ENCODE measurements at regions not wholly inside any gene's neighbourhood (a gene's known extent, or its start where the extent isn't known, plus 50 kb on each side); places are given as distances from the start of the nearest gene placed in this dataset.
"Not testable (repeated sequence)": the region's sequence is repeated elsewhere in the genome, so short reads cannot be mapped to it uniquely, and the experiment has no call there.

- TF ChIP-seq CTCF (conservative IDR thresholded peaks at IDR 0.05; ENCODE audit: low read depth, low read length): no peak
- H3K4me3 ChIP-seq (ENCODE audit: low read length): no peak overlapping the region
- no peak for DNase-seq (ENCODE audit: low read depth)
Observed at GRCh38 chr20:55094353-55094861, 619.0 kb downstream of the DOK5 start.

DNA sequence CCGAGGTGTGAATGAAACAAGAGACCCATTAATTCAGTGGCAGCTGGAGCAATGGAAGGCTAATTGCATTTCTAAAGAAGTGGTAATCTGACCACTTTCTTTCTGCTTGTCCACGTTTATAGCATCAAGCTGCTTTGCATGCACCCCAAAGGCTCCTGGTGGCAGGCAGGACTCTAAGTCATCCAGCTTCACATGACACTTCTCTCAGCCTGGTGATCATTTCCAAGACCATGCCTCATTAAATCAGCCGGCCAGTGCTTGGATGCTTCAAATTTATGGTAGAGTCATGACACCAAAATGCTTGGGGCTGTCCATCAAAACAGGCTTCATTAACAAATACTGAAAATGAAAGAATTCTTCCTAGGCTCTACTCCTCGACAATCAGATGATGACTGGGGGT is 614.9 kb downstream of the DOK5 start:
- TF ChIP-seq CTCF (conservative IDR thresholded peaks at IDR 0.05; ENCODE audit: low read depth, low read length): no peak
- DNase-seq (ENCODE audit: low read depth): no peak
- H3K4me3 ChIP-seq (ENCODE audit: low read length): no peak overlapping the region

DNA sequence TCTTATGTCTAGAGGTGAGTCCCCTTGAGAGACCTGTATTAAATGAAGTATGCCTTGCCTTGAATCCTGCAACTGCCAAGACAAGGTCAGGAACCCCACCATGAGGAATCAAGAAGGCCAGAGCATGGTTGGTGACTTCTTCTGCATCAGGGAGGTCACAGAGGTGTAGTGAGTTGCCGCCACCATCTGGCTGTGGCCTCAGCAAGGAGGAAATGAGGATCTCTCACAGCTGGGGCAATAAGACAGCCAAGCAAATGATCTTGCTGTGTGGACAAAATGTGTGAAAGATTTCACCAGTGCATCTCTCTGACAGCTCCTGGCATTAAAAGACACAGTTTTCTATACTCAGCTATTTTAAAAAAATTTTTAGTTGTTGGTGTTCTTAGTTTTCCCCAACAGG is 611.0 kb downstream of the DOK5 start:
- no peak for TF ChIP-seq CTCF (conservative IDR thresholded peaks at IDR 0.05; ENCODE audit: low read depth, low read length)
- H3K4me3 ChIP-seq (ENCODE audit: low read length): no peak overlapping the region
- no peak for DNase-seq (ENCODE audit: low read depth)

- no peak for TF ChIP-seq CTCF (conservative IDR thresholded peaks at IDR 0.05; ENCODE audit: low read depth, low read length)
- no peak overlapping the region for H3K4me3 ChIP-seq (ENCODE audit: low read length)
- DNase-seq (ENCODE audit: low read depth): no peak
Observed at GRCh38 chr20:55079917-55080316, 604.5 kb downstream of the DOK5 start.

DNA sequence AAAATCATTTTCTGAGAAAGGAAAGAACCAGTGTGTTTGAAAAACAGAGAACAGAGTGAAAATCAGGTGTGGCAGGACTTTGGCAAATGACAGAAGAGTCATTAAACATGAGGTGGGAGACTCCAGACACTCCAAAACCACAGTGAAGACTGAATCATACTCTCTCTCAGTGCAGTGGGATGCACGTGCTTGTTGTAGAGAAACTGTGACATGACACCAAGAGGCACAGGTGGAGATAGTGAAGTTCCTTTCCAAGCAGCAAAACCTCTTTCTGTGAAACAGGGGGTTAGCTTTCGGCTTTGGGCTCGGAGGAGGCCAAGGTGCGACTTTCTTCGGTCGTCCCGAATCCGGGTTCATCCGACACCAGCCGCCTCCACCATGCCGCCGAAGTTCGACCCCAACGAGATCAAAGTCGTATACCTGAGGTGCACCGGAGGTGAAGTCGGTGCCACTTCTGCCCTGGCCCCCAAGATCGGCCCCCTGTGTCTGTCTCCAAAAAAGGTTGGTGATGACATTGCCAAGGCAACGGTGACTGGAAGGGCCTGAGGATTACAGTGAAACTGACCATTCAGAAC is 599.0 kb downstream of the DOK5 start:
- DNase-seq (ENCODE audit: low read depth); H3K4me3 ChIP-seq (ENCODE audit: low read length): not testable (repeated sequence)

DNA sequence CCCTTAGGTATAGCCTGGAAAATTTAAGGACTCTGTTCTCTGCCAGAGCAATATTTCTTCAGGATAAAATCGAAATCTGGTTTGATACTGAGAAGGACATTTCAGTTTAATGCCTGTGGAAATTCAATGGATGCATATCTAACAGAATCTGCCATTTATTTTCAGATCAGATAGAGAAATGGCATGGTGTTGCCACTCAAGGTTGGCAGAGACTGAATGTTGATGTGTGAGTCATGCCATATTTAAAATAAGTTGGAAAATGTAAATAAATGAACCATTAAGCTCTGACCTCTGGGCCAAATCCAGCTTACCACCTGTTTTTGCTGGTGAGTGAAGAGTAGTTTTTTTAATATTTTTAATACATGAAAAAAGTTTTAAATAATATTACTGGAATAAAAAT is 594.6 kb downstream of the DOK5 start:
- no peak overlapping the region for H3K4me3 ChIP-seq (ENCODE audit: low read length)
- no peak for DNase-seq (ENCODE audit: low read depth)
- no peak for TF ChIP-seq CTCF (conservative IDR thresholded peaks at IDR 0.05; ENCODE audit: low read depth, low read length)

DNA sequence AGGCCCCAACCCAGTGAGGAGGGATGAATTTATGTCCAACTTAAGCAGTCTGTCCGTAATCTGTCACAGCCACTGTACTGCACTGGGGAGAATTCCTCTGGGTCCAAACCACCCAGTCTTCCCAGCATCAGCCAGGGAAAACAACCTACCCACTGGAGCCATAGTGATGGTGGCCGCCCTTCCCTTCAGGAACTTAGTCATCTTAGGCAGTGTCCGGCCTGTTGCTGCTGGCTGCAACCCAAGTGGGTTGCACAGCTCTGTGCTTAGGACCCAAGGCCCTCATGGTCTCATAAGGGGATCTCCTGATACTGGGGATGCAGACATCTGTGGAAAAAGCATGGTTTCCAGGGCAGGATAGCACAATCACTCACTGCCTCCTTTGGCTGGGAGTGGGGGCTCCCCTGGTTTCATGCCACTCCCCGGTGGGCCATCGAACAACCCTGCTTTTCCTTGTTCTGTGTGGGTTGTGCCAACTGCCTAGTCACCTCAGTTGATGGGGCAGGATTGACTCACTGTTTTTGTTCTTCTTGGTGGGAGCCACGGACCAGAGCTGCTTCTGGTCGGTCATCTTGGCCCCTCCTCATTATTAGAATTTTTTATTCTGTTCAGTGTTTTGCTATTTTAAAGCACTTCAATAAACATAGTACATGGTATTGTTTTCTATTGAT is 591.9 kb downstream of the DOK5 start:
- DNase-seq (ENCODE audit: low read depth): no peak
- no peak for TF ChIP-seq CTCF (conservative IDR thresholded peaks at IDR 0.05; ENCODE audit: low read depth, low read length)
- no peak overlapping the region for H3K4me3 ChIP-seq (ENCODE audit: low read length)

Data from retinal pigment epithelial cell (primary cell).